ENCODE measurements at regions not wholly inside any gene's neighbourhood (a gene's known extent, or its start where the extent isn't known, plus 50 kb on each side); places are given as distances from the start of the nearest gene placed in this dataset.

DNA sequence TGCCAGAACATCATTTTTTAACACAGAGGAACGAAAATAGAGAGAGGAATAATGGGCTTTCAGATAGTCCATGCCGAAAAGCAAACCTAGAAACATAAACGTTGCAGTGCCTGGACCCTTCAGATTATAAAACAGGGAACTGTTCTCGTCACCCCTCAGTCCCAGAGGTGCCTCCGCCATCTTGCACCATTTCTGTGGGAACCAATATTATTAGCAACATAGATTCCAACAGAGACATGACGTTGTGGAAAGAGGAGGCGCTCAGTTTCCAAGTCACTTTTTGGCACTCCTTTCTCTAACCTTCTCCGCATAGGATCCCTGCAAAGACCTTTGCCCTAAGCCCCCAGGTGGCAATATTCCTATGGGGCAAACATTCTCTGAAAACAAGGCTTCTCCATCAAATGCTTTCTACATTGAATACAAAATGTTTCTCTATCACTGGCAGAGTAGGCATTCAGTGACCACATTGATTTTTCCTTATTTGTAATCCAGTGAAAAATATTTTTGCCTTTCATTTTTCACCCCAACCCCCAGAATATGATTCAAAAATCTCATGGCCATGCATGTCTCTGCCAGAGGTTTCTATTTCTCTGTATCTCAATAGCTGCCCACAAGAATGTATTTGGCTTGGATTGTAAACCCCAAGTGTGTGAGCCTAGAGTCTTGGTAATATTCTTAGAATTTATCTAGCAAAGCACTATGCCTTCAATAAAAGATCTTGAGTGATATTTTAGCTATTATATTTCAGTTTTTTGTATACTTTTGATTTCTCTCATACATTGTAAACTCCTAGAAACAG is 500.8 kb upstream of the WWC1 start:
- Histone ChIP-seq H3K4me1 (ENCODE audit: insufficient read depth, low read length, poor library complexity, severe bottlenecking) (no peaks in the 10 kb centered on the region), H3K27ac (ENCODE audit: low read depth, low read length, poor library complexity, severe bottlenecking) (no peak overlapping the region), H3K9me3 (ENCODE audit: low read length) (no peaks in the 10 kb centered on the region), H2AFZ (ENCODE audit: low read length) (no peak overlapping the region), H3K4me3 (ENCODE audit: low read depth, low read length, poor library complexity, severe bottlenecking) (no peak overlapping the region), H3K9me2 (ENCODE audit: insufficient read depth, low read length) (no peaks in the 10 kb centered on the region), H3K36me3 (ENCODE audit: insufficient read depth, low read length) (no peaks in the 10 kb centered on the region), H4K20me1 (ENCODE audit: insufficient read depth, low read length) (no peaks in the 10 kb centered on the region), H3K79me2 (ENCODE audit: insufficient read depth, low read depth, low read length) (no peaks in the 10 kb centered on the region), H3K4me2 (ENCODE audit: low read length) (no peak overlapping the region)
- DNase-seq (ENCODE audit: low spot score): no peak
- intact Hi-C loops (cut with micrococcal nuclease; ENCODE audit: unreplicated experiment): no loop called here
- TF ChIP-seq, protein P1, sequence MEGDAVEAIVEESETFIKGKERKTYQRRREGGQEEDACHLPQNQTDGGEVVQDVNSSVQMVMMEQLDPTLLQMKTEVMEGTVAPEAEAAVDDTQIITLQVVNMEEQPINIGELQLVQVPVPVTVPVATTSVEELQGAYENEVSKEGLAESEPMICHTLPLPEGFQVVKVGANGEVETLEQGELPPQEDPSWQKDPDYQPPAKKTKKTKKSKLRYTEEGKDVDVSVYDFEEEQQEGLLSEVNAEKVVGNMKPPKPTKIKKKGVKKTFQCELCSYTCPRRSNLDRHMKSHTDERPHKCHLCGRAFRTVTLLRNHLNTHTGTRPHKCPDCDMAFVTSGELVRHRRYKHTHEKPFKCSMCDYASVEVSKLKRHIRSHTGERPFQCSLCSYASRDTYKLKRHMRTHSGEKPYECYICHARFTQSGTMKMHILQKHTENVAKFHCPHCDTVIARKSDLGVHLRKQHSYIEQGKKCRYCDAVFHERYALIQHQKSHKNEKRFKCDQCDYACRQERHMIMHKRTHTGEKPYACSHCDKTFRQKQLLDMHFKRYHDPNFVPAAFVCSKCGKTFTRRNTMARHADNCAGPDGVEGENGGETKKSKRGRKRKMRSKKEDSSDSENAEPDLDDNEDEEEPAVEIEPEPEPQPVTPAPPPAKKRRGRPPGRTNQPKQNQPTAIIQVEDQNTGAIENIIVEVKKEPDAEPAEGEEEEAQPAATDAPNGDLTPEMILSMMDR (conservative IDR thresholded peaks at IDR 0.05; ENCODE audit: low read length): no peak
- TF ChIP-seq EZH2phosphoT487 (IDR thresholded peaks at IDR 0.05; ENCODE audit: borderline replicate concordance, low read depth, low read length): no peak
- ChIA-PET CTCF (ENCODE audit: unreplicated experiment) (no interaction called here), POLR2A (interaction anchor here (0.5 kb wide), 1 partner anchor 20 kb away, joined by 3 read pairs; no protein-coding TSS in a partner anchor)
- no TSS peak for BruUV-seq (replicated peaks)

DNA sequence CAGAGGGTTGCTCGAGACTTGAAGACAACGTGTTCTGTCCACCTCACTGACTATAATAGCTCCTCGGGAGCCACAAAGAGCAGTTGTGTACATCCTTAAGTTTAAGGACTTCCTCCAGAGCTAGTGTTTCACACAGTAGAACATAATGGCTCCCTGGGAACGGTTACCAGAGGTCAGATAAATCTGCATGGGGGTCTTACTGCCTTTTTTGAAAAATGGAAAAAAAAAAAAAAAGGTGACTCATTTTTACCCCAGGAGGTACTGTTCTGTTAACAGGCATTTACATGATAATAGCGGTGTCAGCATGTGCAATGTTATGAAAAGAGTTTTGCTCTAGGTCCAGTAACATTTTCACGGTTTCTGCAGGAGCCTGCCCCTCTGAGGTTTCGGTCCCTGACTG is 498.9 kb upstream of the WWC1 start:
- Histone ChIP-seq H3K9me3 (ENCODE audit: low read length) (no peaks in the 10 kb centered on the region), H4K20me1 (ENCODE audit: insufficient read depth, low read length) (no peaks in the 10 kb centered on the region), H3K4me1 (ENCODE audit: insufficient read depth, low read length, poor library complexity, severe bottlenecking) (no peaks in the 10 kb centered on the region), H3K9me2 (ENCODE audit: insufficient read depth, low read length) (no peaks in the 10 kb centered on the region), H3K27ac (ENCODE audit: low read depth, low read length, poor library complexity, severe bottlenecking) (no peak overlapping the region), H3K4me2 (ENCODE audit: low read length) (no peak overlapping the region), H3K36me3 (ENCODE audit: insufficient read depth, low read length) (no peaks in the 10 kb centered on the region), H2AFZ (ENCODE audit: low read length) (no peak overlapping the region), H3K79me2 (ENCODE audit: insufficient read depth, low read depth, low read length) (no peaks in the 10 kb centered on the region), H3K4me3 (ENCODE audit: low read depth, low read length, poor library complexity, severe bottlenecking) (no peak overlapping the region)
- POLR2A ChIA-PET: interaction anchor here (0.7 kb wide), 1 partner anchor 46 kb away, joined by 3 read pairs; no protein-coding TSS in a partner anchor
- CTCF ChIA-PET (ENCODE audit: unreplicated experiment): no interaction called here
- BruUV-seq (replicated peaks): no TSS peak
- intact Hi-C loops (cut with micrococcal nuclease; ENCODE audit: unreplicated experiment): no loop called here
- TF ChIP-seq, protein P1 (conservative IDR thresholded peaks at IDR 0.05; ENCODE audit: low read length): no peak
- TF ChIP-seq EZH2phosphoT487 (IDR thresholded peaks at IDR 0.05; ENCODE audit: borderline replicate concordance, low read depth, low read length): no peak
- no peak for DNase-seq (ENCODE audit: low spot score)

DNA sequence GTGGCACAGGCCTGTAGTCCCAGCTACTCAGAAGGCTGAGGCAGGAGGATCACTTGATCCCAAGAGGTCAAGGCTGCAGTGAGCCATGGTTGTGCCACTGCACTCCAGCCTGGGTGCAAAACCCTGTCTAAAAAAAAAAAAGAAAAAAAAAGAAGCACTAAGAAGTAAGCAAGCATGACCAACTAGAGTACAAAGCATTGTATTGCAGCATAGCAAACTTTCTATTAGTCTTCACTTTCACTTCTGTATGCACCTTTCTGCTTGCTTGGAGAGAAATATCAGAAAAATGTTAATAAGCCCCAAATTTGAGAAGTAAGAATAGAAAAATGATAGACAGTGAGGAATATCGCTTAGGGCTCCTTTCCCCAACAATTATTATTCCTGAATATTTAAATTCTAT is 497.7 kb upstream of the WWC1 start:
- Histone ChIP-seq H3K79me2 (ENCODE audit: insufficient read depth, low read depth, low read length) (no peaks in the 10 kb centered on the region), H4K20me1 (ENCODE audit: insufficient read depth, low read length) (no peaks in the 10 kb centered on the region), H3K27ac (ENCODE audit: low read depth, low read length, poor library complexity, severe bottlenecking) (no peak overlapping the region), H3K9me3 (ENCODE audit: low read length) (no peaks in the 10 kb centered on the region), H3K4me2 (ENCODE audit: low read length) (no peak overlapping the region), H3K9me2 (ENCODE audit: insufficient read depth, low read length) (no peaks in the 10 kb centered on the region), H3K4me3 (ENCODE audit: low read depth, low read length, poor library complexity, severe bottlenecking) (no peak overlapping the region), H3K4me1 (ENCODE audit: insufficient read depth, low read length, poor library complexity, severe bottlenecking) (no peaks in the 10 kb centered on the region), H3K36me3 (ENCODE audit: insufficient read depth, low read length) (no peaks in the 10 kb centered on the region), H2AFZ (ENCODE audit: low read length) (no peak overlapping the region)
- intact Hi-C loops (cut with micrococcal nuclease; ENCODE audit: unreplicated experiment): no loop called here
- ChIA-PET POLR2A (interaction anchor here (0.7 kb wide), 1 partner anchor 11 kb away, joined by 3 read pairs; no protein-coding TSS in a partner anchor), CTCF (ENCODE audit: unreplicated experiment) (no interaction called here)
- no peak for DNase-seq (ENCODE audit: low spot score)
- no peak for TF ChIP-seq EZH2phosphoT487 (IDR thresholded peaks at IDR 0.05; ENCODE audit: borderline replicate concordance, low read depth, low read length)
- TF ChIP-seq, protein P1 (conservative IDR thresholded peaks at IDR 0.05; ENCODE audit: low read length): no peak
- no TSS peak for BruUV-seq (replicated peaks)
